ENCODE measurements at regions not wholly inside any gene's neighbourhood (a gene's known extent, or its start where the extent isn't known, plus 50 kb on each side); places are given as distances from the start of the nearest gene placed in this dataset.

- no peaks in the 10 kb centered on the region for H3K27me3 ChIP-seq (ENCODE audit: control insufficient read depth, insufficient read depth, low read length)
- no peak for TF ChIP-seq CTCF (IDR thresholded peaks at IDR 0.05; ENCODE audit: insufficient read depth, low read length, severe bottlenecking)
- H3K4me3 ChIP-seq (ENCODE audit: low read depth, low read length) = no peak overlapping the region
- no peak for DNase-seq (ENCODE audit: low read depth)
- no peak for FAIRE-seq
- no peaks in the 10 kb centered on the region for H3K36me3 ChIP-seq (ENCODE audit: control insufficient read depth, insufficient read depth, low read length)
Observed at GRCh38 chr3:55169608-55170072, 241.8 kb upstream of the LRTM1 start.

- no peaks in the 10 kb centered on the region for H3K27me3 ChIP-seq (ENCODE audit: control insufficient read depth, insufficient read depth, low read length)
- no peaks in the 10 kb centered on the region for H3K36me3 ChIP-seq (ENCODE audit: control insufficient read depth, insufficient read depth, low read length)
- DNase-seq (ENCODE audit: low read depth) = no peak
- TF ChIP-seq CTCF (IDR thresholded peaks at IDR 0.05; ENCODE audit: insufficient read depth, low read length, severe bottlenecking) = no peak
- no peak overlapping the region for H3K4me3 ChIP-seq (ENCODE audit: low read depth, low read length)
- no peak for FAIRE-seq
Observed at GRCh38 chr3:55169161-55169560, 241.3 kb upstream of the LRTM1 start.

GRCh38 chr3:55167586-55168317 is 239.9 kb upstream of the LRTM1 start:
- no peak for FAIRE-seq
- Histone ChIP-seq H3K27me3 (ENCODE audit: control insufficient read depth, insufficient read depth, low read length) (no peaks in the 10 kb centered on the region), H3K36me3 (ENCODE audit: control insufficient read depth, insufficient read depth, low read length) (no peaks in the 10 kb centered on the region), H3K4me3 (ENCODE audit: low read depth, low read length) (no peak overlapping the region)
- TF ChIP-seq CTCF (IDR thresholded peaks at IDR 0.05; ENCODE audit: insufficient read depth, low read length, severe bottlenecking) = no peak
- DNase-seq (ENCODE audit: low read depth) = no peak

- Histone ChIP-seq H3K36me3 (ENCODE audit: control insufficient read depth, insufficient read depth, low read length) (no peaks in the 10 kb centered on the region), H3K4me3 (ENCODE audit: low read depth, low read length) (no peak overlapping the region), H3K27me3 (ENCODE audit: control insufficient read depth, insufficient read depth, low read length) (no peaks in the 10 kb centered on the region)
- FAIRE-seq = no peak
- no peak for DNase-seq (ENCODE audit: low read depth)
- TF ChIP-seq CTCF (IDR thresholded peaks at IDR 0.05; ENCODE audit: insufficient read depth, low read length, severe bottlenecking) = no peak
Observed at GRCh38 chr3:55166576-55167555, 239.0 kb upstream of the LRTM1 start.

GRCh38 chr3:55165704-55166405 is 238.0 kb upstream of the LRTM1 start:
- no peaks in the 10 kb centered on the region for H3K36me3 ChIP-seq (ENCODE audit: control insufficient read depth, insufficient read depth, low read length)
- no peak for FAIRE-seq
- H3K4me3 ChIP-seq (ENCODE audit: low read depth, low read length) = no peak overlapping the region
- no peaks in the 10 kb centered on the region for H3K27me3 ChIP-seq (ENCODE audit: control insufficient read depth, insufficient read depth, low read length)
- no peak for TF ChIP-seq CTCF (IDR thresholded peaks at IDR 0.05; ENCODE audit: insufficient read depth, low read length, severe bottlenecking)
- no peak for DNase-seq (ENCODE audit: low read depth)

Data from bronchial epithelial cell (primary cell).